Astrocyte of the hippocampus (primary cell): ENCODE measurements at regions not wholly inside any gene's neighbourhood (a gene's known extent, or its start where the extent isn't known, plus 50 kb on each side); places are given as distances from the start of the nearest gene placed in this dataset.

ENCODE experiments used
- DNase-seq: peaks from one replicate; pipeline ENCODE4 v3.0.0; 2011; ENCODE audit warnings: low read depth, low spot score

GRCh38 chr3:150094150-150094933, 123.6 kb upstream of the PFN2 start:
- DNase-seq, result peak; percentile 20

GRCh38 chr3:150091626-150092025, 120.9 kb upstream of the PFN2 start:
- DNase-seq, result no peak

- no peak for DNase-seq
Observed at GRCh38 chr3:150090877-150091276, 120.2 kb upstream of the PFN2 start.

GRCh38 chr3:150090006-150090405, 119.3 kb upstream of the PFN2 start:
- DNase-seq, result no peak

GRCh38 chr3:150084128-150084527, 113.4 kb upstream of the PFN2 start:
- no peak for DNase-seq

- DNase-seq, result peak; percentile 55
Observed at GRCh38 chr3:150083655-150084042, 113.0 kb upstream of the PFN2 start.

GRCh38 chr3:150082898-150083654, 112.4 kb upstream of the PFN2 start:
- no peak for DNase-seq

- peak; percentile 50 for DNase-seq
Observed at GRCh38 chr3:150081084-150081483, 110.4 kb upstream of the PFN2 start.

- peak; percentile 56 for DNase-seq
Observed at GRCh38 chr3:150080058-150080730, 109.5 kb upstream of the PFN2 start.

- peak; percentile 95 for DNase-seq
Observed at GRCh38 chr3:150079029-150079739, 108.5 kb upstream of the PFN2 start.

GRCh38 chr3:150077581-150078247, 107.0 kb upstream of the PFN2 start:
- DNase-seq, result no peak

- DNase-seq, result peak; percentile 53
Observed at GRCh38 chr3:150077107-150077506, 106.4 kb upstream of the PFN2 start.

GRCh38 chr3:150076443-150076842, 105.7 kb upstream of the PFN2 start:
- DNase-seq, result no peak

- no peak for DNase-seq
Observed at GRCh38 chr3:150075417-150075865, 104.7 kb upstream of the PFN2 start.

- DNase-seq, result no peak
Observed at GRCh38 chr3:150074697-150075416, 104.2 kb upstream of the PFN2 start.

- DNase-seq, result no peak
Observed at GRCh38 chr3:150074277-150074676, 103.6 kb upstream of the PFN2 start.

- DNase-seq, result no peak
Observed at GRCh38 chr3:150073513-150073912, 102.8 kb upstream of the PFN2 start.

- DNase-seq, result peak; percentile 42
Observed at GRCh38 chr3:150073031-150073430, 102.3 kb upstream of the PFN2 start.

GRCh38 chr3:150072576-150072975, 101.9 kb upstream of the PFN2 start:
- no peak for DNase-seq

- DNase-seq, result no peak
Observed at GRCh38 chr3:150070271-150070670, 99.6 kb upstream of the PFN2 start.

GRCh38 chr3:150069633-150070032, 98.9 kb upstream of the PFN2 start:
- DNase-seq, result no peak
